K562 (cell line): ENCODE measurements at regions not wholly inside any gene's neighbourhood (a gene's known extent, or its start where the extent isn't known, plus 50 kb on each side); places are given as distances from the start of the nearest gene placed in this dataset.

Source experiments
- FOXK1 ChIP-seq: sonication (generic); formaldehyde crosslinking; IDR thresholded peaks from 2 replicates; pipeline ENCODE4 v1.8.0; 2022; ENCODE audit warnings: missing genetic modification reagents, mild to moderate bottlenecking, borderline replicate concordance
- FOXP1 ChIP-seq: sonication (generic); formaldehyde crosslinking; IDR thresholded peaks from 2 replicates; pipeline ENCODE4 v1.8.0; 2022; ENCODE audit warnings: mild to moderate bottlenecking, missing genetic modification reagents
- GTF3C2 ChIP-seq: IDR thresholded peaks from 3 replicates; pipeline ENCODE4 v1.6.1; 2011; ENCODE audit warnings: borderline replicate concordance, mild to moderate bottlenecking, moderate library complexity; ENCODE audit not compliant: insufficient read length; ENCODE audit errors: extremely low read depth
- HBP1 ChIP-seq: fragments of 450-650 bp; formaldehyde crosslinking; IDR thresholded peaks from 2 replicates; pipeline ENCODE4 v1.4.0; 2022; ENCODE audit warnings: missing genetic modification characterization
- HLTF ChIP-seq: fragments of 450-650 bp; IDR thresholded peaks from 2 replicates; pipeline ENCODE4 v1.6.1; 2016
- NELFE ChIP-seq: IDR thresholded peaks from 2 replicates; pipeline ENCODE4 v1.6.1; 2011; ENCODE audit warnings: mild to moderate bottlenecking; ENCODE audit not compliant: insufficient read depth, insufficient read length
- NKRF ChIP-seq: fragments of 450-650 bp; IDR thresholded peaks from 2 replicates; pipeline ENCODE4 v1.6.1; 2016; ENCODE audit warnings: borderline replicate concordance
- PHF21A ChIP-seq: fragments of 450-650 bp; IDR thresholded peaks from 2 replicates; pipeline ENCODE4 v1.6.1; 2017; ENCODE audit warnings: low read depth, borderline replicate concordance
- PRPF4 ChIP-seq: fragments of 200-400 bp; formaldehyde crosslinking; IDR thresholded peaks from one replicate; pipeline ENCODE4 v1.6.1; 2017; ENCODE audit warnings: low read length, low read depth, mild to moderate bottlenecking; ENCODE audit not compliant: insufficient read depth, poor library complexity, severe bottlenecking
- RBM22 ChIP-seq: fragments of 200-400 bp; formaldehyde crosslinking; IDR thresholded peaks from 2 replicates; pipeline ENCODE4 v1.6.1; 2018; ENCODE audit warnings: low read length, low read depth; ENCODE audit not compliant: poor library complexity, severe bottlenecking
- TAF15 ChIP-seq: fragments of 200-400 bp; formaldehyde crosslinking; IDR thresholded peaks from 2 replicates; pipeline ENCODE4 v1.6.1; 2017; ENCODE audit warnings: mild to moderate bottlenecking, low read depth, low read length, moderate library complexity
- TEAD4 ChIP-seq, 2 experiments: sonication (generic) in 1 of 2; formaldehyde crosslinking in 1 of 2; IDR thresholded peaks; 2 replicates each; pipeline versions ENCODE4 v1.6.1 to v1.8.0; 2012 to 2022; ENCODE audit warnings: borderline replicate concordance in 1 of 2, inconsistent platforms in 1 of 2, low read length in 1 of 2, mild to moderate bottlenecking in 1 of 2, missing genetic modification reagents in 1 of 2
- ZNF3 ChIP-seq: fragments of 250-450 bp; sonication (Bioruptor Pico); IDR thresholded peaks from 2 replicates; pipeline ENCODE4 v1.5.0; 2021; ENCODE audit warnings: mild to moderate bottlenecking, moderate library complexity
- ZNF316 ChIP-seq: fragments of 450-650 bp; IDR thresholded peaks from 2 replicates; pipeline ENCODE4 v1.6.1; 2016
- ZNF778 ChIP-seq: fragments of 450-650 bp; formaldehyde crosslinking; IDR thresholded peaks from 2 replicates; pipeline ENCODE4 v1.4.0; 2020; ENCODE audit warnings: mild to moderate bottlenecking, moderate library complexity
- TF ChIP-seq, protein P1 (sequence below): sonication (generic); formaldehyde crosslinking; IDR thresholded peaks from 2 replicates; pipeline ENCODE4 v1.8.1; 2023; ENCODE audit warnings: mild to moderate bottlenecking, missing genetic modification reagents
- TF ChIP-seq, protein P2 (sequence below): fragments of 450-650 bp; formaldehyde crosslinking; IDR thresholded peaks from 2 replicates; pipeline ENCODE4 v1.4.0; 2020; ENCODE audit warnings: mild to moderate bottlenecking, mixed read lengths

GRCh38 chr5:16313761-16314160 lies 134.2 kb upstream of the MARCHF11 start (continued):
- TF ChIP-seq, protein P1, sequence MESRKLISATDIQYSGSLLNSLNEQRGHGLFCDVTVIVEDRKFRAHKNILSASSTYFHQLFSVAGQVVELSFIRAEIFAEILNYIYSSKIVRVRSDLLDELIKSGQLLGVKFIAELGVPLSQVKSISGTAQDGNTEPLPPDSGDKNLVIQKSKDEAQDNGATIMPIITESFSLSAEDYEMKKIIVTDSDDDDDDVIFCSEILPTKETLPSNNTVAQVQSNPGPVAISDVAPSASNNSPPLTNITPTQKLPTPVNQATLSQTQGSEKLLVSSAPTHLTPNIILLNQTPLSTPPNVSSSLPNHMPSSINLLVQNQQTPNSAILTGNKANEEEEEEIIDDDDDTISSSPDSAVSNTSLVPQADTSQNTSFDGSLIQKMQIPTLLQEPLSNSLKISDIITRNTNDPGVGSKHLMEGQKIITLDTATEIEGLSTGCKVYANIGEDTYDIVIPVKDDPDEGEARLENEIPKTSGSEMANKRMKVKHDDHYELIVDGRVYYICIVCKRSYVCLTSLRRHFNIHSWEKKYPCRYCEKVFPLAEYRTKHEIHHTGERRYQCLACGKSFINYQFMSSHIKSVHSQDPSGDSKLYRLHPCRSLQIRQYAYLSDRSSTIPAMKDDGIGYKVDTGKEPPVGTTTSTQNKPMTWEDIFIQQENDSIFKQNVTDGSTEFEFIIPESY (CRISPR knock-in tag), result no peak
- TF ChIP-seq NKRF (no peak), ZNF3 (CRISPR knock-in tag) (no peak), HBP1 (CRISPR knock-in tag) (no peak), FOXP1 (CRISPR knock-in tag) (no peak), PHF21A (no peak), ZNF778 (no peak), PRPF4 (no peak), TAF15 (no peak), ZNF316 (peak; percentile 59), TEAD4 (IDR thresholded peaks at IDR 0.05; ENCODE audit: low read length) (no peak), TEAD4 (CRISPR knock-in tag; IDR thresholded peaks at IDR 0.05; ENCODE audit: borderline replicate concordance) (no peak), HLTF (no peak), NELFE (no peak), GTF3C2 (no peak), FOXK1 (CRISPR knock-in tag) (no peak), RBM22 (no peak)
- TF ChIP-seq, protein P2, sequence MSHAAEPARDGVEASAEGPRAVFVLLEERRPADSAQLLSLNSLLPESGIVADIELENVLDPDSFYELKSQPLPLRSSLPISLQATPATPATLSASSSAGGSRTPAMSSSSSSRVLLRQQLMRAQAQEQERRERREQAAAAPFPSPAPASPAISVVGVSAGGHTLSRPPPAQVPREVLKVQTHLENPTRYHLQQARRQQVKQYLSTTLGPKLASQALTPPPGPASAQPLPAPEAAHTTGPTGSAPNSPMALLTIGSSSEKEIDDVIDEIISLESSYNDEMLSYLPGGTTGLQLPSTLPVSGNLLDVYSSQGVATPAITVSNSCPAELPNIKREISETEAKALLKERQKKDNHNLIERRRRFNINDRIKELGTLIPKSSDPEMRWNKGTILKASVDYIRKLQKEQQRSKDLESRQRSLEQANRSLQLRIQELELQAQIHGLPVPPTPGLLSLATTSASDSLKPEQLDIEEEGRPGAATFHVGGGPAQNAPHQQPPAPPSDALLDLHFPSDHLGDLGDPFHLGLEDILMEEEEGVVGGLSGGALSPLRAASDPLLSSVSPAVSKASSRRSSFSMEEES (CRISPR knock-in tag), result peak; percentile 73
